HG03280 (cell line): ENCODE measurements at regions not wholly inside any gene's neighbourhood (a gene's known extent, or its start where the extent isn't known, plus 50 kb on each side); places are given as distances from the start of the nearest gene placed in this dataset.

Source experiments
- ATAC-seq: cut with Tn5 transposase; IDR thresholded peaks from one replicate; pipeline ENCODE4 v1.9.1; 2021; ENCODE audit warnings: mild to moderate bottlenecking, moderate library complexity; ENCODE audit not compliant: unreplicated experiment

GRCh38 chr3:157751386-157751785, 248.2 kb upstream of the VEPH1 start:
- no peak for ATAC-seq

- no peak for ATAC-seq
Measured at GRCh38 chr3:157746391-157746790, 243.2 kb upstream of the VEPH1 start.

GRCh38 chr3:157741607-157742006, 238.4 kb upstream of the VEPH1 start:
- ATAC-seq: no peak

GRCh38 chr3:157738441-157738840, 235.2 kb upstream of the VEPH1 start:
- ATAC-seq: no peak

GRCh38 chr3:157718800-157719199, 215.6 kb upstream of the VEPH1 start:
- ATAC-seq: no peak

GRCh38 chr3:157713101-157713500, 209.9 kb upstream of the VEPH1 start:
- no peak for ATAC-seq

- no peak for ATAC-seq
Measured at GRCh38 chr3:157705258-157705657, 202.0 kb upstream of the VEPH1 start.

GRCh38 chr3:157700405-157700804, 197.2 kb upstream of the VEPH1 start:
- no peak for ATAC-seq

- no peak for ATAC-seq
Measured at GRCh38 chr3:157695586-157695985, 192.4 kb upstream of the VEPH1 start.

GRCh38 chr3:157695103-157695502, 191.9 kb upstream of the VEPH1 start:
- ATAC-seq: no peak

- no peak for ATAC-seq
Measured at GRCh38 chr3:157693762-157694161, 190.5 kb upstream of the VEPH1 start.

GRCh38 chr3:157692468-157692867, 189.3 kb upstream of the VEPH1 start:
- no peak for ATAC-seq

- ATAC-seq: no peak
Measured at GRCh38 chr3:157683668-157684067, 180.5 kb upstream of the VEPH1 start.

GRCh38 chr3:157672061-157672460, 168.8 kb upstream of the VEPH1 start:
- ATAC-seq: no peak

GRCh38 chr3:157671656-157672055, 168.4 kb upstream of the VEPH1 start:
- no peak for ATAC-seq

GRCh38 chr3:157669416-157669815, 166.2 kb upstream of the VEPH1 start:
- no peak for ATAC-seq

- ATAC-seq: no peak
Measured at GRCh38 chr3:157667493-157667892, 164.3 kb upstream of the VEPH1 start.

GRCh38 chr3:157662171-157662570, 159.0 kb upstream of the VEPH1 start:
- ATAC-seq: no peak

- ATAC-seq: no peak
Measured at GRCh38 chr3:157660847-157661246, 157.6 kb upstream of the VEPH1 start.

- ATAC-seq: no peak
Measured at GRCh38 chr3:157652366-157652765, 149.2 kb upstream of the VEPH1 start.

- ATAC-seq: no peak
Measured at GRCh38 chr3:157650699-157651098, 147.5 kb upstream of the VEPH1 start.

GRCh38 chr3:157650172-157650571, 147.0 kb upstream of the VEPH1 start:
- no peak for ATAC-seq

- no peak for ATAC-seq
Measured at GRCh38 chr3:157649511-157649910, 146.3 kb upstream of the VEPH1 start.

GRCh38 chr3:157647820-157648219, 144.6 kb upstream of the VEPH1 start:
- no peak for ATAC-seq
